Progenitor cell of endocrine pancreas (in vitro differentiated cells): ENCODE measurements at regions not wholly inside any gene's neighbourhood (a gene's known extent, or its start where the extent isn't known, plus 50 kb on each side); places are given as distances from the start of the nearest gene placed in this dataset.

Experiments used
- DNase-seq: peaks from one replicate; pipeline ENCODE4 v3.0.0; 2021; ENCODE audit warnings: low spot score; ENCODE audit not compliant: unreplicated experiment
- H3K27ac Mint-ChIP-seq: 2 replicates; pipeline ENCODE4 v1.8.0; 2021; ENCODE audit warnings: mild to moderate bottlenecking, moderate library complexity, mixed read lengths
- H3K27me3 Mint-ChIP-seq: 2 replicates; pipeline ENCODE4 v1.8.0; 2021; ENCODE audit warnings: mixed read lengths
- H3K36me3 Mint-ChIP-seq: 2 replicates; pipeline ENCODE4 v1.8.0; 2022; ENCODE audit warnings: mixed read lengths; ENCODE audit not compliant: insufficient read depth
- H3K4me1 Mint-ChIP-seq: 2 replicates; pipeline ENCODE4 v1.8.0; 2021; ENCODE audit warnings: low read depth, mixed read lengths
- H3K4me3 Mint-ChIP-seq: 2 replicates; pipeline ENCODE4 v1.8.0; 2021; ENCODE audit warnings: low read depth, mild to moderate bottlenecking, moderate library complexity, mixed read lengths
- H3K9me3 Mint-ChIP-seq: 2 replicates; pipeline ENCODE4 v1.8.0; 2021; ENCODE audit warnings: low read depth, mixed read lengths
- CTCF ChIP-seq: fragments of 200-600 bp; sonication (generic); IDR thresholded peaks from one replicate; pipeline ENCODE4 v1.5.0; 2021; ENCODE audit warnings: antibody characterized with exemption, mild to moderate bottlenecking; ENCODE audit not compliant: unreplicated experiment

- Mint-ChIP-seq H3K4me3 (no peak overlapping the region), H3K36me3 (peaks cover 5% of the 10 kb centered on the region)
Measured at GRCh38 chr15:25529774-25530173, 91.0 kb upstream of the UBE3A start.

GRCh38 chr15:25527118-25527517, 88.3 kb upstream of the UBE3A start:
- no peak for DNase-seq
- peaks cover 9% of the 10 kb centered on the region for H3K4me1 Mint-ChIP-seq
- no peak for TF ChIP-seq CTCF
- H3K9me3 Mint-ChIP-seq: peaks cover 6% of the 10 kb centered on the region
- H3K4me3 Mint-ChIP-seq: no peak overlapping the region
- H3K27ac Mint-ChIP-seq: no peak overlapping the region
- peaks cover 5% of the 10 kb centered on the region for H3K36me3 Mint-ChIP-seq
- H3K27me3 Mint-ChIP-seq: peaks cover 6% of the 10 kb centered on the region

More at GRCh38 chr15:25529774-25530173, 91.0 kb upstream of the UBE3A start:
- Mint-ChIP-seq H3K4me1 (peaks cover 24% of the 10 kb centered on the region), H3K9me3 (peaks cover 6% of the 10 kb centered on the region), H3K27ac (no peak overlapping the region), H3K27me3 (peaks cover 6% of the 10 kb centered on the region)
- TF ChIP-seq CTCF: no peak
- DNase-seq: no peak

GRCh38 chr15:25525741-25526140, 86.9 kb upstream of the UBE3A start:
- no peak for DNase-seq
- H3K27me3 Mint-ChIP-seq: peaks cover 3% of the 10 kb centered on the region
- no peak for TF ChIP-seq CTCF
- H3K36me3 Mint-ChIP-seq: peaks cover 5% of the 10 kb centered on the region
- no peak overlapping the region for H3K27ac Mint-ChIP-seq
- no peak overlapping the region for H3K4me3 Mint-ChIP-seq
- H3K4me1 Mint-ChIP-seq: peaks cover 6% of the 10 kb centered on the region
- H3K9me3 Mint-ChIP-seq: peaks cover 6% of the 10 kb centered on the region

- Mint-ChIP-seq H3K27me3 (no peaks in the 10 kb centered on the region), H3K9me3 (peaks cover 4% of the 10 kb centered on the region), H3K36me3 (no peaks in the 10 kb centered on the region), H3K27ac (no peak overlapping the region), H3K4me3 (no peak overlapping the region), H3K4me1 (no peaks in the 10 kb centered on the region)
- DNase-seq: no peak
- no peak for TF ChIP-seq CTCF
Measured at GRCh38 chr15:25515633-25516032, 76.8 kb upstream of the UBE3A start.

- H3K27ac Mint-ChIP-seq: no peak overlapping the region
- no peaks in the 10 kb centered on the region for H3K4me1 Mint-ChIP-seq
- no peaks in the 10 kb centered on the region for H3K36me3 Mint-ChIP-seq
- DNase-seq: no peak
- no peak for TF ChIP-seq CTCF
- no peaks in the 10 kb centered on the region for H3K27me3 Mint-ChIP-seq
- no peak overlapping the region for H3K4me3 Mint-ChIP-seq
- peaks cover 4% of the 10 kb centered on the region for H3K9me3 Mint-ChIP-seq
Measured at GRCh38 chr15:25514522-25514921, 75.7 kb upstream of the UBE3A start.
